ENCODE measurements at regions not wholly inside any gene's neighbourhood (a gene's known extent, or its start where the extent isn't known, plus 50 kb on each side); places are given as distances from the start of the nearest gene placed in this dataset.
"Not testable (repeated sequence)": the region's sequence is repeated elsewhere in the genome, so short reads cannot be mapped to it uniquely, and the experiment has no call there.

DNA sequence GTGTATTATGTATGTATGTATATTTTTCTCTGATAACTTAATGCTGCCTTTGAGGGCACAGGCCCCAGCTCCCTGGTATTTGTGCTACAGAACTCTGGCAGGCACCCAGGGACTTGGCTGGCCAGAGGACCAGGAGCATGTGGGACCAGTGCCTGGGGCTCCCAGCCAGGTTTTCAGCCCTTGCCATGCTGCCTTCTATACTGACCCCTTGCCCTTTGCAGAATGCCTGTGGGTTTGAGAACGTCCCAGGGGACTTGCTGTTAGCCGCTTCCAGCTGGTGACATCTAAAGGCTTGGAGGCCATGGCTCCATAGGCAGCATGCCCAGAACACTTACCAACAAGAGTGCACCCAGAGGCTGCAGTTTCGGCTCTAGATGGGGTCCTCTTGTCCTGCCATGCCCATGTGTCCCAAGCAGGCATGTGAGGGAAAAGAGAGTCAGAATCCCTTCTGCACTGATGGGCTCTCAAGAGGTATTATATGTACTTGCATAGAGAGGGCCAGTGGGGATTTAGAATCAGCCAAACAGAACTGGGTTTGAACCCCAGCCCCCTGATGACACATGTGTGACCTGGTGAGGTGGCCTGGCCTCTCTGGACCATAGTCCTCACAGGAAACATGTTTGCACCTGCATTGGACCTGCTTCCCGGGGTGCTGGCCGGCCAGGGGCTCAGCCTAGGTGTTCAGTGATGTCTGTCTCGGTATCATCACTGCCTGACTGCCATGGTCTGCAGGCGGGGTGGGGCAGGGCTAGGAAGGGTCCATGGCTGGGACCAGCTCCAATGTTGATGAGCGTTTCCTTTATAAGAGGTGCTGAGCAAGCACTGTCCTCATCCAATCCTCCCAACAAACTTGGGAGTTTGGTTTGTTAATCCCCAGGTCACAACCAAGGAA is 119.2 kb upstream of the FHL2 start:
- Histone ChIP-seq H3K27me3 (ENCODE audit: control insufficient read depth, insufficient read depth, low read length) (peaks cover 2% of the 10 kb centered on the region), H3K27ac (ENCODE audit: low read length) (peak overlapping the region; percentile 42), H3K4me1 (ENCODE audit: control insufficient read depth, insufficient read depth, low read length) (peaks cover 14% of the 10 kb centered on the region), H3K9me3 (ENCODE audit: control insufficient read depth, low read depth, low read length) (no peaks in the 10 kb centered on the region), H3K36me3 (ENCODE audit: control insufficient read depth, insufficient read depth, low read length) (no peaks in the 10 kb centered on the region), H3K4me3 (ENCODE audit: low read length) (no peak overlapping the region)
- WGBS (ENCODE audit: insufficient coverage, low lambda C conversion rate): no CpG with 5 or more reads among the region's 8 CpGs
- DNase-seq: no peak

DNA sequence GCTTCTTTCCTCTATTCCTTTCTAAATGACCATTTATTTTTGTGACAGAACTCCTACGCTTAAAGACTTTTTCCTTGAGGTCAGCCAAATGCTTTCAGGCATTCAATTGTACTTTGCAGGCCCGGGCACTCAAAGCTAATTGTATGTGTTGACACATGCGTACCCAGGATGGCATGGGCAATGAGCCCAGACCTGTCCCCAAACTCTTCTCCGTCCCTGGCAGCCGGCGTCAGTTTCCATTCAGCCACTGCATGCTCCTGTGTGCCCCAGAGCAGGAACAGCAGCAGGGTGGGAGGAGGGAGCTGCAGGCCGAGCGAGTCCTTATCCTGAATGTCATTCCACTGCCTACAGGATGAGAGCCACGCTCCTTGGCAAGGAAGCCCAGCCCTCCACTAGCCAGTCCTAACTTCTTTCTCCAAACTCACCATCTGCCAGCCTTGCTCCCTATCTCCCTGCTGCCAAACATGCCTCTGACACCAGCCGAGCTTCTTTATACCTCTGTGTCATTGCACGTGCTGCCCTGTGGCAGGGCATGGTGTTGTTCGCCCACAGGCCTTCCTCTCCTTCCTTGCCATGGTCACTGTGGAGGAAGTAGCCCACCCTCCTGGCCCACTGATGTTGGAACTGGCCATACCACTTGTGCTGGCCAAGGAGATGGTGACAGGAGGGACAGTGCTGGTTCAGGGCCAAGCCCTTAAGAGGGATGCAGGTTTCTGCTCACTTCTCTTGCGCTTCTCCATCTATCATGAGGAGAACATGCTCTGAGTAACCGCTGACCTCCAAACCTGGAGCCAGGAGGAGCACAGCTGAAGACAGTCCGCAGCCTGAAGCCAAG is 116.9 kb upstream of the FHL2 start:
- WGBS (ENCODE audit: insufficient coverage, low lambda C conversion rate): no CpG with 5 or more reads among the region's 15 CpGs
- no peak overlapping the region for H3K27ac ChIP-seq (ENCODE audit: low read length)
- H3K4me3 ChIP-seq (ENCODE audit: low read length): no peak overlapping the region
- no peaks in the 10 kb centered on the region for H3K36me3 ChIP-seq (ENCODE audit: control insufficient read depth, insufficient read depth, low read length)
- DNase-seq: no peak
- H3K27me3 ChIP-seq (ENCODE audit: control insufficient read depth, insufficient read depth, low read length): peaks cover 8% of the 10 kb centered on the region
- peaks cover 14% of the 10 kb centered on the region for H3K4me1 ChIP-seq (ENCODE audit: control insufficient read depth, insufficient read depth, low read length)
- H3K9me3 ChIP-seq (ENCODE audit: control insufficient read depth, low read depth, low read length): no peaks in the 10 kb centered on the region

DNA sequence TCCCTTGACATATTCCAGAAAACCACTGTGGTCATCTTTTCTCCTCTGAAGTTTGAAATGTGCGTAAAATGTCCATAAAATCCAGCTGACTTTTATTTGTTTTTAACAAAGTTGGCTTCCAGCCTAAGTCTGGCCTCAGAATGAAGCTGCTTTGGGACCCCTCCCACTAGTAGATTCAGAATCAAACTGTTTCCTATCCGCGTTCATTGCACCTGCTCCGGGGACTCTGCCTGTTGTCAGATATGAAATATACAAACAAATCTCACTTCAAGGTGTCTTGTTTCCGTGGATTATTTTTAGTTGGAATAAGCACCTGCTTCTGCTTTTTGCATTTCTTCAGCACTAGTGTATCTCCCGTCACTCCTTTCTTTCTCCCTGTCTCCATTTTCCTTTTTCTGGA is 115.7 kb upstream of the FHL2 start:
- H3K27me3 ChIP-seq (ENCODE audit: control insufficient read depth, insufficient read depth, low read length): peaks cover 11% of the 10 kb centered on the region
- H3K27ac ChIP-seq (ENCODE audit: low read length): no peak overlapping the region
- H3K9me3 ChIP-seq (ENCODE audit: control insufficient read depth, low read depth, low read length): no peaks in the 10 kb centered on the region
- no peak overlapping the region for H3K4me3 ChIP-seq (ENCODE audit: low read length)
- no peak for DNase-seq
- no peaks in the 10 kb centered on the region for H3K36me3 ChIP-seq (ENCODE audit: control insufficient read depth, insufficient read depth, low read length)
- peaks cover 14% of the 10 kb centered on the region for H3K4me1 ChIP-seq (ENCODE audit: control insufficient read depth, insufficient read depth, low read length)
- 83% methylated on average over 1 of the region's 6 CpGs for WGBS (ENCODE audit: insufficient coverage, low lambda C conversion rate)

DNA sequence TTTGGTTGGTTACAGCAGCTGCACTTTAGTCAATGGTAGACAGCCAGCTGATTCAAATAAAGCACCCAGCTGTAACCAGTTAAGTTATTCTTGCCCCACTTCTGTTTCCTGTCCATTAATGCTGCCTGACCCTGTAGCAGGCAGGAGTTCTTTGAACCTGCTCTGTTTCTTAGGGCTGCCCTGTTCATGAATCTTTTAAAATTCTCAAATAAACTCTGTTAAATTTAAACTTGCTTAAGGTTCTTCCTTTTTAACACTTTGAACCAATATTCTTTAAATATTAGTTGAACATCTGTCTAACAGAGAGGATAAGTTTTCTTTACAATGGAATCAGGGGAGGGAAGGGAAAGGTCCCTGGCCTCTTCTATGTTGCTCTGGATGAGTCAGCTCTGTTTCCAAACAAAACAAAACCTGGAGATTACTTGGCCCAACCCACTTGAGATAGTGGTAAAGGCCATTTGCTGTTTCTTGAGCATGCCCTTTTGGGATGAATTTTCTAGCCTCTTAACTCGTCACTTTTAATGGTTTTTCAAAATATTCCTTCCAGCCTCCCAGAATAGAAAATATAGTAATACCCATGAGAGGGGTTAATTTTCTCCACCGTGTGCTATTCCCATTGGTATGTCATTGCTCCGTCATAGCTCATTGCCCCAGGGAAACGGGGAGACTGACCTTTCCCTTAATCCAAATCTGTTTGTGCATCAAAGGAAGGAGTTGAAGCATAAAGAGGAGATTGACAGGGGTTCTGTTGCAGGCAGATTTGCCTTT is 112.1 kb upstream of the FHL2 start:
- H3K27me3 ChIP-seq (ENCODE audit: control insufficient read depth, insufficient read depth, low read length): peaks cover 15% of the 10 kb centered on the region
- H3K4me3 ChIP-seq (ENCODE audit: low read length): no peak overlapping the region
- H3K9me3 ChIP-seq (ENCODE audit: control insufficient read depth, low read depth, low read length): no peaks in the 10 kb centered on the region
- 60% methylated on average over 1 of the region's 4 CpGs for WGBS (ENCODE audit: insufficient coverage, low lambda C conversion rate)
- DNase-seq: no peak
- H3K4me1 ChIP-seq (ENCODE audit: control insufficient read depth, insufficient read depth, low read length): no peaks in the 10 kb centered on the region
- H3K27ac ChIP-seq (ENCODE audit: low read length): no peak overlapping the region
- H3K36me3 ChIP-seq (ENCODE audit: control insufficient read depth, insufficient read depth, low read length): no peaks in the 10 kb centered on the region

DNA sequence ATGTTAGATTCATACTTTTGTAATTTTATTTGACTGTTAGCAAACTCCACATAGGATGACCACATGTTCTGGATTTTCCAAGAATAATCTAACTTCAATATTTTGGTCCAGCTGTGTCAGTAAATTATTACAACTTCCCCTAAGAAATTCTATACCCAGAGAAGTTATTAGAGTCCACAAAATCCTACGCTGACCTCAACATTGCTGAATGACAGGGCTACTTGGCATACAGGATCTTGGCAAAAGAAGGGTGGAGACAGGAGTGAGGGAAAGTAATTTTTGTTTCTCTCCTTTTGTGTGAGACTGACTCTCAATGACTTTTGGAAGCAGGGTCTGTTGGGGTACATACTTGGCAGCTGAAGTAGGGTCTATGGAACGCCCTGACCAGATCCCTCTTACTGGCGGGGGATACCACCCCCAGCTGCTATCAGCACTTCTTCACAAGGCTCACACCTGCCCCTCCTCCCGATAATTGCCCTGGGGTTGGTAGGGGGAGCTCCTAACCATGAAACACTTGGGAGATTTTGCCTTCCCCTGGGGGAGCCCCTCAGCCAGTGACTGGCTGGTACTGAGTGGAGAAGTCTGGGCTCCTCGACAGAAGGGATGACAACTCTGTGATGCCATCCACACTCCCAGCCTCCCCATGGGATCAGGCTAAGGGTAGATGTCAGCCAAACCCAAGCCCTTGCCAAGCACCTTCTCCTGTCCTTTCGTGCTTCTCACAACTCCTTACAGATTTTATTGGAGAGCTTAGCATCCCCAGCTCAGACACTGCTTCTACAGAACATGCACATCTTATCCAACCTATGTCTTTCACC is 110.6 kb upstream of the FHL2 start:
- no peak for DNase-seq
- H3K4me3 ChIP-seq (ENCODE audit: low read length): no peak overlapping the region
- WGBS (ENCODE audit: insufficient coverage, low lambda C conversion rate): no CpG with 5 or more reads among the region's 6 CpGs
- no peaks in the 10 kb centered on the region for H3K36me3 ChIP-seq (ENCODE audit: control insufficient read depth, insufficient read depth, low read length)
- H3K27me3 ChIP-seq (ENCODE audit: control insufficient read depth, insufficient read depth, low read length): peaks cover 15% of the 10 kb centered on the region
- H3K27ac ChIP-seq (ENCODE audit: low read length): no peak overlapping the region
- no peaks in the 10 kb centered on the region for H3K9me3 ChIP-seq (ENCODE audit: control insufficient read depth, low read depth, low read length)
- H3K4me1 ChIP-seq (ENCODE audit: control insufficient read depth, insufficient read depth, low read length): no peaks in the 10 kb centered on the region

DNA sequence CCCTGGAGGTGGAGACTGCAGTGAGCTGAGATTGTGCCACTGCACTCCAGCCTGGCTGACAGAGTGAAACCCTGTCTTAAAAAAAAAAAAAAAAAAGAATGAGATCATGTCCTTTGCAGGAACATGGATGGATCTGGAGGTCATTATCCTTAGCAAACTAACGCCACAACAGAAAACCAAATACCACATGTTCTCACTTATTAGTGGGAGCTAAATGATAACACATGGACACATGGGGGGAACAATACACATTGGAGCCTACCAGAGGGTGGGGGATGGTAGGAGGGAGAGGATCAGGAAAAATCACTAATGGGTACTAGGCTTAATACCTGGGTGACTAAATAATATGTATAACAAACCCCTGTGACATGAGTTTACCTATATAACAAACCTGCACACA is 108.0 kb upstream of the FHL2 start:
- H3K36me3 ChIP-seq (ENCODE audit: control insufficient read depth, insufficient read depth, low read length); DNase-seq; H3K4me1 ChIP-seq (ENCODE audit: control insufficient read depth, insufficient read depth, low read length); H3K4me3 ChIP-seq (ENCODE audit: low read length); H3K27ac ChIP-seq (ENCODE audit: low read length); H3K9me3 ChIP-seq (ENCODE audit: control insufficient read depth, low read depth, low read length): not testable (repeated sequence)
- peaks cover 10% of the 10 kb centered on the region for H3K27me3 ChIP-seq (ENCODE audit: control insufficient read depth, insufficient read depth, low read length)
- no CpG with 5 or more reads among the region's 1 CpG for WGBS (ENCODE audit: insufficient coverage, low lambda C conversion rate)

DNA sequence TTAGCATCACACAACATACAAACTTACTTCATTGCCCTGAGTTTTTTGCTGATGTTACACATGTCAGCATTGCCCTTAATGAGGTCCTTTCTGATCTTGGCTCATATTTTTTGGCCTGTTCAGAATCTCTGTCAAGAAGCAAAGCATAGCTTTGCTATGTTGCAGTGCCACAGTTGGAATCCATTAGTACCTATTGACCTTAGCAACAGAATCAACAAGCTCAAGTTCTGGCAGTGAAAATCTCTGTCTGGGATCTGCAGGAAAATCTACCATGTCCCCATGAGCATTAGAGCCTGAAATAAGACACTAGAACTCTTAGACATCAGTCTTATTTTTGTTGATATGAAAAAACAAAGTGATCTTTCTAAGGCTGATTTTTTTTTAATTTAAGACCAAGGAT is 105.6 kb upstream of the FHL2 start:
- Histone ChIP-seq H3K4me3 (ENCODE audit: low read length) (no peak overlapping the region), H3K27me3 (ENCODE audit: control insufficient read depth, insufficient read depth, low read length) (peaks cover 4% of the 10 kb centered on the region)
- no peak for DNase-seq

DNA sequence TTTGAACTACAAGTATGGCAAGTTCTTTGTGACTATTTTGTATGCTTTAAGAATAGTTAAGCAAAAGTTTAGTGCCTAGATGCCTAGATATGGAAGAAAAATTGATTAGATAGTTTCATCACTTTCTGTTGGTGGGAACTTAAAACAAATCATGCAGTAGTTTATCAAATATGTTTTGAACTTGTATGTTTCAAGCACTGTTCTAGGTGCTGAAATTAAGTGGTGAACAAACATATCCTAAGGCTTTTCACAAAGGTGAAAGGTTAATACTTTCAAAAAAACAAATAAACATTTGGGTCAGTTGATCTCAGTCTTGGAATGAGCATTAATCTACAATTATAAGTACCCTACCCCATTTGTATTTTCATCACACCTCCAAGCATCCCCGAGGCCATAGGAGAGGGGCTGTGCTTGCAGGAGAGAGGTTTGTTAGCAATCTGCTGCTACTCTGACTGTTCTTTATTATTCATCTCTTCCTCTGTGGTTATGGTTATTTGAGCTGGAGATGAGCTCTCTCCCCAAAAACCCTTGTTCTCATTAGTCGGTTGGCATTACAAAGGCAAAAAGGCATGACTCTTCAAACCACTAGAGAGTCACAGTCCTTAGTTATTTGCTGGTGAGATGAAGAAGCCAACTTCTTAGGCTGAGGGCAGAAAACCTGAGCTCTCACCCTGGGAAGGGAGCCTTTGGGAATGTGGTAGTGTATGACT is 103.9 kb upstream of the FHL2 start:
- Histone ChIP-seq H3K4me3 (ENCODE audit: low read length) (no peak overlapping the region), H3K9me3 (ENCODE audit: control insufficient read depth, low read depth, low read length) (no peaks in the 10 kb centered on the region), H3K27ac (ENCODE audit: low read length) (no peak overlapping the region), H3K27me3 (ENCODE audit: control insufficient read depth, insufficient read depth, low read length) (no peaks in the 10 kb centered on the region), H3K36me3 (ENCODE audit: control insufficient read depth, insufficient read depth, low read length) (no peaks in the 10 kb centered on the region), H3K4me1 (ENCODE audit: control insufficient read depth, insufficient read depth, low read length) (no peaks in the 10 kb centered on the region)
- no peak for DNase-seq
- WGBS (ENCODE audit: insufficient coverage, low lambda C conversion rate): no CpG with 5 or more reads among the region's 2 CpGs

More for the DNA sequence above, 105.6 kb upstream of the FHL2 start:
- Histone ChIP-seq H3K9me3 (ENCODE audit: control insufficient read depth, low read depth, low read length) (no peaks in the 10 kb centered on the region), H3K36me3 (ENCODE audit: control insufficient read depth, insufficient read depth, low read length) (no peaks in the 10 kb centered on the region), H3K4me1 (ENCODE audit: control insufficient read depth, insufficient read depth, low read length) (no peaks in the 10 kb centered on the region), H3K27ac (ENCODE audit: low read length) (no peak overlapping the region)

DNA sequence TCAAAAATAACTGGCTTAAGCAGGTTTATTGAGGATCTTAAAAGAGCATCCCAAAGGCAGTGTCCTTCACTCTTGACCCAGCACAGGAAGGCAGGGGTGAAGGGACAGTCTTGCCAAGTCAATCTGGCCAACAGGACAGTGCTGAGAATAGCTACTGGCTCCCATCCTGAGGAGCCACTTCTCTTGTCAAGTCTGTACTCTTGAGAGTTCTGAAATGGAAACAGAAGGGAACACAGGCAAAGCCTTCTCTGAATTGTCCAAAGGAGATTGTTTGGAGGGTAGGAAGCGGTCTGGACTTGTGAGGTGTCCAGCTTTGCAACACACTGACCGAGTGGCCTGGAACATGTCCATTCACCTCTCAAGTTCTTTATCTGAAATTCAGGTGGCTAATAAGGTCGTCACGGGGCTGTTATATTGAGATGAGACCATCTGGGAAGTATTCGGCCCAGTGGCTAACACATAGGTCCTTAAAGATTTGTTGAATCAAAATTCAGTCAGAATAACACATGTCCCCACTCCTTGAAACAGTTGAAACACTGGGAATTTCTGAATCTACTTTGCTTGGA is 99.5 kb upstream of the FHL2 start:
- H3K27ac ChIP-seq (ENCODE audit: low read length): no peak overlapping the region
- no peaks in the 10 kb centered on the region for H3K36me3 ChIP-seq (ENCODE audit: control insufficient read depth, insufficient read depth, low read length)
- no peaks in the 10 kb centered on the region for H3K27me3 ChIP-seq (ENCODE audit: control insufficient read depth, insufficient read depth, low read length)
- DNase-seq: no peak
- WGBS (ENCODE audit: insufficient coverage, low lambda C conversion rate): 100% methylated on average over 2 of the region's 5 CpGs
- H3K4me1 ChIP-seq (ENCODE audit: control insufficient read depth, insufficient read depth, low read length): no peaks in the 10 kb centered on the region
- H3K9me3 ChIP-seq (ENCODE audit: control insufficient read depth, low read depth, low read length): no peaks in the 10 kb centered on the region
- no peak overlapping the region for H3K4me3 ChIP-seq (ENCODE audit: low read length)
